Naive thymus-derived CD8-positive, alpha-beta T cell (primary cell): ENCODE measurements at regions not wholly inside any gene's neighbourhood (a gene's known extent, or its start where the extent isn't known, plus 50 kb on each side); places are given as distances from the start of the nearest gene placed in this dataset.
"Not testable (repeated sequence)": the region's sequence is repeated elsewhere in the genome, so short reads cannot be mapped to it uniquely, and the experiment has no call there.

Experiments used
- ATAC-seq, 2 donors: fragments of 150-1000 bp; cut with Tn5 transposase in 1 of 2; sonication (Bioruptor Pico), chemical (Tn5 transposase) in 1 of 2; 1 replicate in 1 of 2; 2 replicates in 1 of 2; pipeline ENCODE4 v1.10.0; 2021; ENCODE audit warnings: mild to moderate bottlenecking in 2 of 2, moderate library complexity in 2 of 2
- POLR2A ChIA-PET: fragments of 350-600 bp; sonication (Branson Sonifier 250); formaldehyde crosslinking; loops from one replicate; lab custom pipeline; 2021; ENCODE audit warnings: antibody characterized with exemption; lab: Charles Lee
- DNase-seq, 10 donors: peaks; one replicate each; pipeline versions ENCODE4 v3.0.0 to v3.0.0-alpha.2; 2020 to 2022
- H3K27ac Mint-ChIP-seq, 10 donors: one replicate each; pipeline ENCODE4 v1.8.0; 2020 to 2022; ENCODE audit warnings: mild to moderate bottlenecking in 10 of 10, mixed read lengths in 10 of 10, moderate library complexity in 4 of 10, inconsistent platforms in 1 of 10
- H3K27me3 Mint-ChIP-seq, 5 donors: one replicate each; pipeline ENCODE4 v1.8.0; 2021 to 2022; ENCODE audit warnings: mixed read lengths in 5 of 5
- H3K36me3 Mint-ChIP-seq, 3 donors: one replicate each; pipeline ENCODE4 v1.8.0; 2020 to 2022; ENCODE audit warnings: mixed read lengths in 3 of 3, mild to moderate bottlenecking in 2 of 3, inconsistent platforms in 1 of 3
- H3K4me1 Mint-ChIP-seq, 4 donors: one replicate each; pipeline ENCODE4 v1.8.0; 2021 to 2022; ENCODE audit warnings: mixed read lengths in 4 of 4
- H3K4me3 Mint-ChIP-seq, 10 donors: one replicate each; pipeline ENCODE4 v1.8.0; 2020 to 2022; ENCODE audit warnings: mild to moderate bottlenecking in 10 of 10, mixed read lengths in 10 of 10, moderate library complexity in 6 of 10, inconsistent platforms in 1 of 10
- H3K9me3 Mint-ChIP-seq, 9 donors: one replicate each; pipeline ENCODE4 v1.8.0; 2020 to 2022; ENCODE audit warnings: mixed read lengths in 9 of 9, mild to moderate bottlenecking in 3 of 9, inconsistent platforms in 1 of 9, moderate library complexity in 1 of 9

DNA sequence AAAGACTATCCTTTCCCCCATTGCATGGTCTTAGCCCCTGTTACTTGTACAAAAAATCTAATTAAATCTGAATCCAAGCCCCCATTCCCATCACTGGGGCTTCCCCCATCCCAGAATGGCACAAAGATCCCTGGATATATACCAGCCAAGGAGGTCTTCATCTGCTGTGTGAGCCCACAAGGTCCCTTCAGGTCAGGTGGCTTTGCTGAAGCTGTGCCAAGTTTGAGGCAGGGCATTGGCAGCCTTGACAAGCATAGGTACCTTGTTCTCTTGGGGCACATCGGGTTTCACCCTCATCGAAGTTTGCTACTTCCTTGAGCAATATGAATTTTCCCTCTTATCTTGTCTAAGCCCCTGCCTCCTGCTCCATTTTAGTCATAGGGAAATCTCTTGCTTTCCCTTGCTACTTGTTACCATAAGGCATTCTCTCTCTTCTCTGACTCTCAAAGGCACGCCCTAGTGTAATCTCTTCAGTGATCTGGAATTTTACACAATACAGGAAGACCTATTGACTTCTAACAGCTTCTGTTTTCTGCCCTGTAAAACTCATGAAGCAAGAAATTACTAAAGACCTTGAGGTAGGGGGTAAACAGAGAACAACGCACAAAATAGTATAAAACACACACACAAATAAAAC is 71.4 kb upstream of the COG2 start:
- Mint-ChIP-seq H3K9me3 (no peaks in the 10 kb centered on the region), H3K36me3 (no peaks in the 10 kb centered on the region), H3K27ac (no peak overlapping the region), H3K4me1 (peaks cover 0 to 1% (median 0%) of the 10 kb centered on the region in 4 donors), H3K27me3 (peaks cover 11 to 37% (median 18%) of the 10 kb centered on the region in 5 donors), H3K4me3 (no peak overlapping the region)
- ATAC-seq, result no peak
- no peak for DNase-seq
- POLR2A ChIA-PET, result no interaction called here

DNA sequence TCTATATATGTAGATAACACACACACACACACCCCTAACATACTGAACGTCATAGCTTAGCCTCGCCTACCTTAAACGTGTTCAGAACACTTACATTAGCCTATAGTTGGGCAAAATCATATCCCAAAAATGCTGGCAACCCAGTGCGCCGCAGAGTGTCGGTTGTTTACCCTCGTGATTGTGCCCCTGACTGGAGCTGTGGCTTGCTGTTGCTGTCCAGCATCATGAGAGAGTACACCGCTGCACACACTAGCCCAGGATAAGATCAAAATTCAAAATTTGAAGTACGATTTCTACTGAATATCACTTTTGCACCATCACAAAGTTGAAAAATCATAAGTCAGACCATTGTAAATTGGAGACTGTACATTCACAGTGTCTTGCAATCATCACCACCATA is 73.1 kb upstream of the COG2 start:
- no peak overlapping the region for H3K4me3 Mint-ChIP-seq
- H3K27me3 Mint-ChIP-seq, result peaks cover 12 to 40% (median 23%) of the 10 kb centered on the region in 5 donors
- no peaks in the 10 kb centered on the region for H3K9me3 Mint-ChIP-seq
- no peaks in the 10 kb centered on the region for H3K36me3 Mint-ChIP-seq
- POLR2A ChIA-PET, result no interaction called here
- ATAC-seq, result no peak
- H3K4me1 Mint-ChIP-seq, result peaks cover 0 to 1% (median 0%) of the 10 kb centered on the region in 4 donors
- H3K27ac Mint-ChIP-seq, result no peak overlapping the region
- no peak for DNase-seq

DNA sequence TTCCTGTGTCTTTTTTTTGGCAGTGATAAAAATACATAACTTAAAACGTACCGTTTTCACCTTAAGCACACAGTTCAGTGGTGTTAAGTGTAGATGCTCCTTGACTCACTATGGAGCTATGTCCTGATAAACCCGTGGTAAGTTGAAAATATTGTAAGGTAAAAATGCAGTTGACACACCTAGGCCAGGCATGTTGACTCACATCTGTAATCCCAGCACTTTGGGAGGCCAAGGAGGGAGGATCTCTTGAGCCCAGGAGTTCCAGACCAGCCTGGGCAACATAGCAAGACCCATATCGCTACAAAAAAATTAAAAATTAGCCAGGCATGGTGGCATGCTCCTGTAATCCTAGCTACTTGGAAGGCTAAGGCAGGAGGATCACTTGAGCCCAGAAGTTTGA is 73.6 kb upstream of the COG2 start:
- no peaks in the 10 kb centered on the region for H3K9me3 Mint-ChIP-seq
- H3K4me3 Mint-ChIP-seq, result no peak overlapping the region
- ATAC-seq (no peak), DNase-seq (no peak)
- H3K4me1 Mint-ChIP-seq, result peaks cover 0 to 1% (median 0%) of the 10 kb centered on the region in 4 donors
- POLR2A ChIA-PET, result no interaction called here
- no peaks in the 10 kb centered on the region for H3K36me3 Mint-ChIP-seq
- H3K27ac Mint-ChIP-seq, result no peak overlapping the region
- peaks cover 15 to 43% (median 26%) of the 10 kb centered on the region in 5 donors for H3K27me3 Mint-ChIP-seq

DNA sequence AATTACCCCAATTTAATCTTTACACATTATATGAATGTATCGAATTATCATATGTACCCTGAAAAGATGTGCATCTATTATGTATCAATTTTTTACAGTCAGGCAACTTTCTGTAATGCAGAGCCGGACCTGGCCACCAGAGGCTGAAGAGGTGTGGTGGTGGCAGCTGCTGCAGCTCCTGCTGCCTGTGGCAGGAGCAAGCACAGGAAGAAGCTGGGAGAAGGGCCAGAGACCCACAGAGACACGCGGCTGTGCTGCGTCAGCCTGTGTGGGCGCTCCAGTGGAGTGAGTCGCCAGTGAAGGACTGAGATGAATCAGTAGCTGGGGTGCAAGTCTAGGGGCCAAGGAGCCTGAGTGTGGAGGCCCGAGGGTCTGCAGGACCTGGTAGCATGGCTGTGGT is 74.3 kb upstream of the COG2 start:
- H3K27ac Mint-ChIP-seq, result no peak overlapping the region
- no peak overlapping the region for H3K4me3 Mint-ChIP-seq
- no peak for DNase-seq
- H3K9me3 Mint-ChIP-seq, result no peaks in the 10 kb centered on the region
- no peak for ATAC-seq
- H3K27me3 Mint-ChIP-seq, result peaks cover 20 to 50% (median 28%) of the 10 kb centered on the region in 5 donors
- POLR2A ChIA-PET, result no interaction called here
- H3K4me1 Mint-ChIP-seq, result peaks cover 0 to 1% (median 0%) of the 10 kb centered on the region in 4 donors
- H3K36me3 Mint-ChIP-seq, result no peaks in the 10 kb centered on the region

DNA sequence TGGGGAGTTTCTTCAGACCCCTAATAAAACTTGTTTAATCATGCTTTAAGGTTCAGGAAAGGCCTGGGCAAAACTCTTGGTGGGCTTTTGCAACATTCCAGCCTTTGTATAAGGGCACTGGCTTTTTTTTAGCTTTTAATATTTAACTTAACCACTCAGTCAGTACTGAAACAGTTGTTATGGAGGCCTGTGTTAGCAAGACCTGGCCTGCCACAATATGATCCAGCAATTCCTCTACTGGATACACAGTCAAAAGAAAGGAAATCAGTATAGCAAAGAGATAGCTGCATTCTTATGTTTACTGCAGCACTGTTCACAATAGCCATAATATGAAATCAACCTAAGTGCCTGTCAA is 75.1 kb upstream of the COG2 start:
- ATAC-seq (no peak), DNase-seq (no peak)
- Mint-ChIP-seq H3K9me3 (no peaks in the 10 kb centered on the region), H3K27me3 (peaks cover 22 to 49% (median 31%) of the 10 kb centered on the region in 5 donors), H3K36me3 (no peaks in the 10 kb centered on the region), H3K27ac (no peak overlapping the region), H3K4me3 (no peak overlapping the region), H3K4me1 (no peaks in the 10 kb centered on the region)
- POLR2A ChIA-PET, result no interaction called here

DNA sequence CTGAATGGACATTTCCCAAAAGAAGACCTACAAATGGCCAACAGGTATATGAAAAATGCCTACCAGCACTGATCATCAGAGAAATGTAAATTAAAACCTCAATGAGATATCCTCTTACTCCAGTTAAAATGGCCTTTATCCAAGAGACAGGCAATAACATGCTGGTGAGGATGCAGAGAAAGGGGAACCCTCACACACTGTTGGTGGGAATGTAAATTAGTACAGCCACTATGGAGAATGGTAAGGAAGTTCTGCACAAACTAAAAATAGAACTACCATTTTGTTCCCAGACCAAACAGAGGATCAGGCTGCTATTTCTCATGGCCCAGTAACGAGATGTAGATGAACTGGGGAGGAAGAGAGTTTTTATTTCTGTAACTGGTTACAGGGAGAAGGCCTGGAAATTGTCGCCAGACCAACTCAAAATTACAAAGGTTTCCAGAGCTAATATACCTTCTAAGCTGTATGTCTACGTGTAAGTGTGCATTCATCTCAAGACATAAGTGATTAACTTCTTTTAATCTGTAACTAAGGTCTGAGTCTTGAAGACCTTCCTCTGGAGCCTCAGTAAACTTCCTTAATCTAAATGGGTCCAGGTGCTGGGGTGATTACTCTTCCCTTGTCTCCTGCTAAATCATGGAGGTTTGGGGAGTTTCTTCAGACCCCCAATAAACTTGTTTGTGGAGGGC is 75.6 kb upstream of the COG2 start:
- POLR2A ChIA-PET, H3K4me1 Mint-ChIP-seq, DNase-seq, H3K9me3 Mint-ChIP-seq, H3K4me3 Mint-ChIP-seq, ATAC-seq, H3K36me3 Mint-ChIP-seq, H3K27ac Mint-ChIP-seq: not testable (repeated sequence)
- peaks cover 22 to 45% (median 31%) of the 10 kb centered on the region in 5 donors for H3K27me3 Mint-ChIP-seq

DNA sequence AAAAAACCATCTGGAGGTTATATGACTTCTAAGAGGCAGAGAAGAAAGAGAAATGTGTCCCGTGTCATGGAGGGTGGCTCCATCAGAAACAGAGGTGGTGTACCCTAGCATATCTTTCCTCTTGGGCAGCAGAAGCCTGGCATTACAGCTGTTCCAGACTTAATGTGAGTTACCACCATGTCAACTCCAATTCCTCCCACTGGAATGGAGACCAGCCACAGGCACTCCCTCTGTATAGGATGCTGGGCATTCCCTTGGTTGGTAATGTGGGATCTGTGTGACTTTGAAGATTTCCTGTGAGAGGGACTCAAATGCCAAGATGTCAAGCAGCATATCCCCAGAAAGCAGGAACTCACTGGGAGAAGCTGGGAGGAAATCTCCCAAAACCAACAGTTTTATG is 77.1 kb upstream of the COG2 start:
- H3K9me3 Mint-ChIP-seq, result no peaks in the 10 kb centered on the region
- H3K4me3 Mint-ChIP-seq, result no peak overlapping the region
- no peak for ATAC-seq
- H3K27ac Mint-ChIP-seq, result no peak overlapping the region
- POLR2A ChIA-PET, result no interaction called here
- peaks cover 22 to 42% (median 29%) of the 10 kb centered on the region in 5 donors for H3K27me3 Mint-ChIP-seq
- no peak for DNase-seq
- H3K4me1 Mint-ChIP-seq, result no peaks in the 10 kb centered on the region
- H3K36me3 Mint-ChIP-seq, result no peaks in the 10 kb centered on the region

DNA sequence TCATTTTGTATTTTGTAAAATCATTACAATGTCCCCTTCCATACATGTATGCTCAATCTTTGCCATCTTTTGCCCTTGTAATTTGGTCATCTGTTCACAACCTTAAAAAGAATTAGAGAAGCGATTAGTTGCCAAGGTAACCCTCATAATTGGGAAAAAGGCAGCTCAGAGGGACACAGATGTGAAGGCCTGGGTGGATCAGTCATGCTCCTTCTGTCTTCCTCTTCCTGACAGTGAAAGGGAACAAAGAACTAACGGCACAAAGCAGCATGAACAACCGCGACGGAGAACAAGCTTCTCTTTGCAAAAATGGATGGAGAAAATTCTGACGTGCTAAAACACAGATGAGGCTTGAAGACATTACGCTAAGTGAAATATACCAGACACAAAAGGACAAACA is 78.7 kb upstream of the COG2 start:
- Mint-ChIP-seq H3K27ac (no peak overlapping the region), H3K36me3 (no peaks in the 10 kb centered on the region), H3K4me1 (no peaks in the 10 kb centered on the region), H3K4me3 (no peak overlapping the region), H3K27me3 (peaks cover 21 to 35% (median 25%) of the 10 kb centered on the region in 5 donors), H3K9me3 (no peaks in the 10 kb centered on the region)
- DNase-seq (no peak), ATAC-seq (no peak)
- POLR2A ChIA-PET, result no interaction called here

DNA sequence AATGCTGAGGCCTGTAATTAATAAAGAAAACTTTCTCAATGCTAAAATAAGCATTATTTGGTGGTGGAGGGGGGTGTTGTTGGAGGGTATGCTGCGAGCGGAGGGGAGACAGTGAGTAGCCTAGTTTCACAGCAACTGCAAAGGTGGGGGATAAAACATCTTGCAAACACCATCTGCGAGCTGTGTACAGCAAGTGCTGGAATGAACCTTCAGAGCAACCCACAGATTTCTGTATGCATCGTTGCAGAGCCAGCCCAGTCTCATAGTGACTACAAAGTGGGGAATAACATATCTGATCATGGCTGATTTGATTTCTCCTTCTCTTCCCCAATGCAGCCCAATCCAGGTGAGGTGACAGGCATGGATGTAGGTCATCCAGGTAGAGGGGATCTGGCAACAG is 80.7 kb upstream of the COG2 start:
- no peak overlapping the region for H3K27ac Mint-ChIP-seq
- no peaks in the 10 kb centered on the region for H3K4me1 Mint-ChIP-seq
- POLR2A ChIA-PET, result no interaction called here
- H3K36me3 Mint-ChIP-seq, result no peaks in the 10 kb centered on the region
- ATAC-seq (no peak), DNase-seq (no peak)
- no peak overlapping the region for H3K4me3 Mint-ChIP-seq
- H3K9me3 Mint-ChIP-seq, result no peaks in the 10 kb centered on the region
- peaks cover 28 to 49% (median 34%) of the 10 kb centered on the region in 5 donors for H3K27me3 Mint-ChIP-seq

DNA sequence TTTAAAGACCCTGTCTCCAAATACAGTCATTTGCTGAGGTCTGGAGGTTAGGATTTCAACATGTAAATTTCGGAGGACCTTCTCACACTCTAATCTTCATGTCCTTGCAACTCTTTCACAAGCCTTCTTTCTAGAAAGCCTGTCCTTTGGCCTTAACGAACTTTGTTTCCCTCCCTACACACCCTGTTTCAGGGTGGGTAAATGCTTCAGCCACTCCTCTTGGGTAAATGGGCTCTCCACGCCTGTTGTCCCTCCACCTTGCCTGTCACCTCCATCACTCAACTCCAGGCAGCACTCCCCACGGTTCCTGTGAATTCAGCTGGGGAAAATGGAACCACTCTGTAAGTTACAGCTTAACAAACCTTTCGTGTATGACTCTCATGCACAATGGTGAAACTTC is 84.0 kb upstream of the COG2 start:
- Mint-ChIP-seq H3K27me3 (peaks cover 21 to 45% (median 24%) of the 10 kb centered on the region in 5 donors), H3K4me3 (no peak overlapping the region), H3K9me3 (no peaks in the 10 kb centered on the region), H3K4me1 (no peaks in the 10 kb centered on the region), H3K36me3 (no peaks in the 10 kb centered on the region), H3K27ac (no peak overlapping the region)
- ATAC-seq (no peak), DNase-seq (no peak)
- POLR2A ChIA-PET, result no interaction called here

DNA sequence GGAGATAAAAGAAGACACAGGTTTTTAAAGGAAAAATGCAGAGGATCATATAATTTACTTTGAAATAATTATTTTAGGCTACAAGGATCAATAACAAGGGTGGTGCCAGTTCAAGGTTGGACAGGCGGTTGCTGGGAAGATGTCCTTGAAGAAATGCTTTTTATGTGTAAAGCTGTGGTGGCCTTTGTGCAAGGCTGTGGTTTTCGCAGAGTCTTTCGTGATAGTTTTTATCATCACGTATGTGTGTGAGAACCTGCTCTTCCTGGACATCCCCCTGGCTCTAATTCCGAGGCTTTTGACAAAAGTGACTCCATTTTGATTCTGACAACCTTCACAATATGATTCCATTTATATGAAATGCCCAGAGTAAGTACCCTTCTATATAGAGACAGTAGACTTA is 85.8 kb upstream of the COG2 start:
- no peak for ATAC-seq
- POLR2A ChIA-PET, result no interaction called here

DNA sequence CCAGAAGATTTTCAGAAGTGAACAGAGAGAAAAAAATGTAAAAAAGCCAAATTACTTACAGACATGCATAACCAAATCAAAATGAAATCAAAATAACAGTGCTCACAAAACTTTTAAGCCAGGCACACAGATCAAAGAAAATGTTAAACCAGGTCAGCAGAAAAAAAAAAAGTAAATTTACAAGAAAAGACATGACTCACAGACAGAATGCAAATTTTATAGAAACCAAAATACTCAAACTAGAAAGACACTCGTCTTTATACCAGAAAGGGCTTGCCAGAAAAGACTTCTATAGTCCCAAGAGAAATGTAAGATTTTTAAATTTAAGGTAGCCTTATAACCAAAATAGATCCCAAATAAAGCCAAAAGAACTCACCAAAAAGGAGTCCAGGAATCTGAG is 86.5 kb upstream of the COG2 start:
- Mint-ChIP-seq H3K36me3 (no peaks in the 10 kb centered on the region), H3K27ac (no peak overlapping the region), H3K4me3 (no peak overlapping the region), H3K4me1 (no peaks in the 10 kb centered on the region), H3K9me3 (peaks cover 0 to 2% (median 0%) of the 10 kb centered on the region in 9 donors), H3K27me3 (peaks cover 20 to 57% (median 24%) of the 10 kb centered on the region in 5 donors)
- no peak for DNase-seq
- POLR2A ChIA-PET, result no interaction called here
- no peak for ATAC-seq

More for the DNA sequence above, 85.8 kb upstream of the COG2 start:
- Mint-ChIP-seq H3K27me3 (peaks cover 19 to 56% (median 21%) of the 10 kb centered on the region in 5 donors), H3K27ac (no peak overlapping the region), H3K9me3 (no peaks in the 10 kb centered on the region), H3K36me3 (no peaks in the 10 kb centered on the region), H3K4me3 (no peak overlapping the region), H3K4me1 (no peaks in the 10 kb centered on the region)
- no peak for DNase-seq

DNA sequence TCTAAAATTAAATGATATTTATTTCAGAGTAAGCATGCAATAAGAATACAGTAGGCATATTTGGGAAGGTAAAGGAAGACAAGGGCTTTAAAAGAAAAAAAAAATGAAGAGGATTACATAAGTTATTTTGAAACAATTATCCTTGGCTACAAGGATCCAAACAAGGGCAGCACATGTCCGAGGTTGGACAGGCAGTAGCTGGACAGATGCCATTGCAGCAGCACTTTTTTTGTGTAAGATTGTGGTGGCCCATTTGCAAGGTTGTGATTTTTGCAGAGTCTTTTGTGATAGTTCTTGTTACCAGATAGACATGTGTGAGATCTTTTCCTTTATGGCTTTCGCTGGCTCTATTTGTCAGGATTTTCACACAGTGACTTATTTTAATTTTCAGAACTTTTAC is 89.4 kb upstream of the COG2 start:
- no peaks in the 10 kb centered on the region for H3K36me3 Mint-ChIP-seq
- DNase-seq (no peak), ATAC-seq (no peak)
- H3K27me3 Mint-ChIP-seq, result peaks cover 14 to 54% (median 22%) of the 10 kb centered on the region in 5 donors
- POLR2A ChIA-PET, result no interaction called here
- H3K4me1 Mint-ChIP-seq, result no peaks in the 10 kb centered on the region
- H3K4me3 Mint-ChIP-seq, result no peak overlapping the region
- H3K9me3 Mint-ChIP-seq, result peaks cover 0 to 2% (median 0%) of the 10 kb centered on the region in 9 donors
- H3K27ac Mint-ChIP-seq, result no peak overlapping the region

DNA sequence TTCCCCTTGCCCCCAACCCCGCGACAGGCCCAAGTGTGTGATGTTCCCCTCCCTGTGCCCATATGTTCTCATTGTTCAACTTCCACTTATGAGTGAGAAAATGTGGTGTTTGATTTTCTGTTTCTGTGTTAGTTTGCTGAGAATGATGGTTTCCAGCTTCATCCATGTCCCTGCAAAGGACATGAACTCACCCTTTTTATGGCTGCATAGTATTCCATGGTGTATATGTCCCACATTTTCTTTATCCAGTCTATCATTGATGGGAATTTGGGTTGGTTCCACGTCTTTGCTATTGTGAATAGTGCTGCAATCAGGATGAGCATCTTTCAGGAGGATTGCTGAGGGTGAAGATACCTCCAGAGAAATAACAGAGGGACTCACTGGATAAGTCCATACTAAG is 91.3 kb upstream of the COG2 start:
- H3K36me3 Mint-ChIP-seq, H3K4me3 Mint-ChIP-seq, H3K9me3 Mint-ChIP-seq, DNase-seq, POLR2A ChIA-PET, H3K27ac Mint-ChIP-seq, H3K4me1 Mint-ChIP-seq, ATAC-seq: not testable (repeated sequence)
- H3K27me3 Mint-ChIP-seq, result peaks cover 10 to 40% (median 26%) of the 10 kb centered on the region in 5 donors
